ENCODE measurements at regions not wholly inside any gene's neighbourhood (a gene's known extent, or its start where the extent isn't known, plus 50 kb on each side); places are given as distances from the start of the nearest gene placed in this dataset.

GRCh38 chr2:239648607-239649006 is 247.8 kb upstream of the HDAC4 start:
- TF ChIP-seq, protein P1, sequence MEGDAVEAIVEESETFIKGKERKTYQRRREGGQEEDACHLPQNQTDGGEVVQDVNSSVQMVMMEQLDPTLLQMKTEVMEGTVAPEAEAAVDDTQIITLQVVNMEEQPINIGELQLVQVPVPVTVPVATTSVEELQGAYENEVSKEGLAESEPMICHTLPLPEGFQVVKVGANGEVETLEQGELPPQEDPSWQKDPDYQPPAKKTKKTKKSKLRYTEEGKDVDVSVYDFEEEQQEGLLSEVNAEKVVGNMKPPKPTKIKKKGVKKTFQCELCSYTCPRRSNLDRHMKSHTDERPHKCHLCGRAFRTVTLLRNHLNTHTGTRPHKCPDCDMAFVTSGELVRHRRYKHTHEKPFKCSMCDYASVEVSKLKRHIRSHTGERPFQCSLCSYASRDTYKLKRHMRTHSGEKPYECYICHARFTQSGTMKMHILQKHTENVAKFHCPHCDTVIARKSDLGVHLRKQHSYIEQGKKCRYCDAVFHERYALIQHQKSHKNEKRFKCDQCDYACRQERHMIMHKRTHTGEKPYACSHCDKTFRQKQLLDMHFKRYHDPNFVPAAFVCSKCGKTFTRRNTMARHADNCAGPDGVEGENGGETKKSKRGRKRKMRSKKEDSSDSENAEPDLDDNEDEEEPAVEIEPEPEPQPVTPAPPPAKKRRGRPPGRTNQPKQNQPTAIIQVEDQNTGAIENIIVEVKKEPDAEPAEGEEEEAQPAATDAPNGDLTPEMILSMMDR (IDR thresholded peaks at IDR 0.05): no peak
- no peak for TF ChIP-seq EZH2 (IDR thresholded peaks at IDR 0.05)

All from neural progenitor cell (in vitro differentiated cells).